HEK293T (cell line): ENCODE measurements at regions not wholly inside any gene's neighbourhood (a gene's known extent, or its start where the extent isn't known, plus 50 kb on each side); places are given as distances from the start of the nearest gene placed in this dataset.

Source experiments
- CTCF ChIA-PET: fragments of 350-600 bp; formaldehyde crosslinking; extraction: SDS; loops from one replicate; lab custom pipeline; 2021; ENCODE audit warnings: antibody characterized with exemption, inconsistent platforms; lab: Yijun Ruan, JAX
- POLR2A ChIA-PET: fragments of 350-600 bp; formaldehyde crosslinking; extraction: SDS; loops from one replicate; lab custom pipeline; 2020; ENCODE audit warnings: antibody characterized with exemption, inconsistent platforms; lab: Yijun Ruan, JAX
- DNase-seq: peaks from one replicate; pipeline ENCODE4 v3.0.0; 2012; ENCODE audit warnings: mixed read lengths; ENCODE audit errors: extremely low spot score
- ARNT ChIP-seq: fragments of 450-650 bp; IDR thresholded peaks from 2 replicates; pipeline ENCODE4 v1.6.1; 2017; ENCODE audit warnings: mild to moderate bottlenecking
- BHLHE40 ChIP-seq: fragments of 450-650 bp; IDR thresholded peaks from 2 replicates; pipeline ENCODE4 v1.6.1; 2016; ENCODE audit warnings: mild to moderate bottlenecking, moderate library complexity, borderline replicate concordance
- CTBP1 ChIP-seq: fragments of 450-650 bp; IDR thresholded peaks from 2 replicates; pipeline ENCODE4 v1.6.1; 2016; ENCODE audit warnings: borderline replicate concordance
- ELF4 ChIP-seq: fragments of 450-650 bp; IDR thresholded peaks from 2 replicates; pipeline ENCODE4 v1.6.1; 2017; ENCODE audit warnings: antibody characterized with exemption
- FOXA1 ChIP-seq: fragments of 450-650 bp; IDR thresholded peaks from 2 replicates; pipeline ENCODE4 v1.6.1; 2016; ENCODE audit warnings: mild to moderate bottlenecking
- FOXK2 ChIP-seq: fragments of 450-650 bp; IDR thresholded peaks from 2 replicates; pipeline ENCODE4 v1.6.1; 2016; ENCODE audit warnings: mild to moderate bottlenecking
- FOXM1 ChIP-seq: fragments of 450-650 bp; IDR thresholded peaks from 2 replicates; pipeline ENCODE4 v1.6.1; 2017; ENCODE audit warnings: mild to moderate bottlenecking, borderline replicate concordance
- HDGF ChIP-seq: fragments of 450-650 bp; IDR thresholded peaks from 2 replicates; pipeline ENCODE4 v1.6.1; 2017; ENCODE audit warnings: antibody characterized with exemption, borderline replicate concordance
- L3MBTL2 ChIP-seq: fragments of 450-650 bp; conservative IDR thresholded peaks from 2 replicates; pipeline ENCODE4 v1.6.1; 2016; ENCODE audit warnings: mild to moderate bottlenecking
- LEF1 ChIP-seq: fragments of 450-650 bp; IDR thresholded peaks from 2 replicates; pipeline ENCODE4 v1.6.1; 2017; ENCODE audit warnings: mild to moderate bottlenecking, borderline replicate concordance
- NFRKB ChIP-seq: fragments of 450-650 bp; IDR thresholded peaks from 2 replicates; pipeline ENCODE4 v1.6.1; 2016; ENCODE audit warnings: mild to moderate bottlenecking, moderate library complexity
- SP1 ChIP-seq: fragments of 450-650 bp; IDR thresholded peaks from 2 replicates; pipeline ENCODE4 v1.6.1; 2017
- SUZ12 ChIP-seq: fragments of 450-650 bp; IDR thresholded peaks from 2 replicates; pipeline ENCODE4 v1.6.1; 2016; ENCODE audit warnings: mild to moderate bottlenecking
- TARDBP ChIP-seq: fragments of 450-650 bp; IDR thresholded peaks from 2 replicates; pipeline ENCODE4 v1.6.1; 2016
- ZNF384 ChIP-seq: fragments of 450-650 bp; IDR thresholded peaks from 2 replicates; pipeline ENCODE4 v1.6.1; 2016
- TF ChIP-seq, protein P1 (sequence below): fragments of 450-650 bp; IDR thresholded peaks from 2 replicates; pipeline ENCODE4 v1.6.1; 2016

DNA sequence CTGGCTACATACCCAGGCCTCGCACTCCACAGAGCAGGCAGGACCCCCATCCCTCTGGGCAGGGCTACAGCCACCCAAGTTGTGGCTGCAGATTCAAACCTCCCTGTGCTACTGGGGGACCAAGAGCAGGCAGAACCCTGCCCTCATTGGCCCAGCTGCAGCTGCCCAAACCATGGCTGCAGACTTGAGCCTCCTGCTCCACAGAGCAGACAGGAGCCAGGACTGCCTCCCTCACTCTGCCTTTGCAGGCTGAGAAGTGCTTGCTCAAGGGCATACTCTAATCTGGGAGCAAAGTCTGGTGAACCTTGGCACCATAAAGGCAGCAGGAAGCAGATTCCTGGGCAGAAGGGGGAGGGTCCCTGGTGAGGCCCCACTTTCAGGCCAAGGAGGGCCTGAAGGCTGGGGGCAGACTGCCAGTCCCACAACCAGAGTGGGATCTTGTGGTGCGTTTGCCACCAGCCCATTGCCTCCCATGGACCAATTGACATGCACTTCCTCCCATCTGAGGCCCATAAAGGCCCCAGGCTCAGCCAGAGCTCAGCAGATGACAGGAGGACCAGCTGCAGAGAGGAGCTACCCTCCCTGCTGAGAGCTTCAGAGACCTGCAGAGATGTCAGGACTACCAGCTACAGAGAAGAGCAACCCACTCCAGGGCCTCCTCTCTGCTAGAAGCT lies 64.2 kb upstream of the EPHA6 start:
- no peak for DNase-seq
- ChIA-PET POLR2A (no interaction called here), CTCF (no interaction called here)
- TF ChIP-seq ARNT (no peak), CTBP1 (no peak), LEF1 (no peak), FOXA1 (no peak), HDGF (no peak), TARDBP (no peak), ZNF384 (no peak), ELF4 (no peak), FOXM1 (no peak), BHLHE40 (no peak), NFRKB (no peak)

GRCh38 chr3:96753124-96753523 lies 61.3 kb upstream of the EPHA6 start:
- CTCF ChIA-PET, result no interaction called here

GRCh38 chr3:96754128-96754527 lies 60.3 kb upstream of the EPHA6 start:
- POLR2A ChIA-PET, result no interaction called here
- DNase-seq, result no peak
- CTCF ChIA-PET, result no interaction called here
- TF ChIP-seq FOXK2 (no peak), TARDBP (no peak), L3MBTL2 (no peak)

More at GRCh38 chr3:96753124-96753523, 61.3 kb upstream of the EPHA6 start:
- TF ChIP-seq, protein P1, sequence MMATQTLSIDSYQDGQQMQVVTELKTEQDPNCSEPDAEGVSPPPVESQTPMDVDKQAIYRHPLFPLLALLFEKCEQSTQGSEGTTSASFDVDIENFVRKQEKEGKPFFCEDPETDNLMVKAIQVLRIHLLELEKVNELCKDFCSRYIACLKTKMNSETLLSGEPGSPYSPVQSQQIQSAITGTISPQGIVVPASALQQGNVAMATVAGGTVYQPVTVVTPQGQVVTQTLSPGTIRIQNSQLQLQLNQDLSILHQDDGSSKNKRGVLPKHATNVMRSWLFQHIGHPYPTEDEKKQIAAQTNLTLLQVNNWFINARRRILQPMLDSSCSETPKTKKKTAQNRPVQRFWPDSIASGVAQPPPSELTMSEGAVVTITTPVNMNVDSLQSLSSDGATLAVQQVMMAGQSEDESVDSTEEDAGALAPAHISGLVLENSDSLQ, result no peak
- TF ChIP-seq ARNT (no peak), FOXK2 (no peak), LEF1 (no peak), CTBP1 (no peak), FOXM1 (no peak), SP1 (no peak), FOXA1 (no peak), BHLHE40 (no peak)
- POLR2A ChIA-PET, result no interaction called here
- no peak for DNase-seq

DNA sequence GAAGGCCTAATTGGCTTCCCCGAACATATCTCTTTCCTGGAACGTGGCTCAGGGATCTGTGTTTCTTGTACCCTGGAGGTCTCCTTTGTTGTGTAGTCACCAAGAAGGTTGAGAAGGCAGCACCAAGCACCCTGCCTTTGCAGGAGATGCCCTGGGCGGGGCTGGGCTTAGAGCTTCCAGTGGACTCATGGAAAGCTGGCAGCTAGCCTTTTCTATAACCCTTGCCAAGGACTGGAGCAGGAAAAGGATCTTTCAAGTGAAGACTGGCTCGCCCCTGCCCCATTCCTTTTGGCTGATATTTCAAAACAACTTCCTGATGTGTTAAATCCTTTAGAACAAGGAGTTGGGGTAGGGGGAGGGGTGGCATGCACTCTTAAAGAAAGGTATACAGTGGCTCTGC lies 58.9 kb upstream of the EPHA6 start:
- CTCF ChIA-PET, result no interaction called here
- POLR2A ChIA-PET, result no interaction called here
- TF ChIP-seq HDGF (no peak), FOXA1 (no peak)
- TF ChIP-seq, protein P1, result no peak
- no peak for DNase-seq

DNA sequence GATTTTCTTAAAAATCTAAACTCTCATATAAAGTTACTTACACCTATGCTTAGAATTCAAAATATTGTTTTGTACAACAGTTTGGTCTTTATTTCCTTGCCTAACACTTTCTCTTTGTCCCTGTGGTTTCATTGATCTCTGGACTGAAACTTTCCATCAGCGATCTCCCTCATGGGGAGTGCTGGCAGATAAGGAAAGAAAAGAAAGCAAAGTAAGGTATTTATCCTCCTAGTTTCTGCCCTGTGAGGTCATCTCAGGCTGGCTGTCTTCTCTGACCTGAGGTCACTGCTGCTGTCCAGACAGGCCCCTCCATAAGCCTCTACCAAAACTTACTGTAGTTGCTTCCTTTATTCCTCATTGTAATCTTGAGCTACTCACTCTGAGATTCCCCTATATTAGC lies 57.9 kb upstream of the EPHA6 start:
- no peak for TF ChIP-seq NFRKB
- TF ChIP-seq TARDBP, result no peak
- TF ChIP-seq ELF4, result no peak
- no peak for TF ChIP-seq SUZ12
- TF ChIP-seq, protein P1, result no peak
- no peak for TF ChIP-seq FOXK2
- TF ChIP-seq BHLHE40, result no peak
- no peak for TF ChIP-seq FOXA1
- no peak for TF ChIP-seq ARNT
- no peak for TF ChIP-seq FOXM1
- TF ChIP-seq SP1, result no peak
- TF ChIP-seq HDGF, result no peak
- no peak for TF ChIP-seq CTBP1
- no peak for TF ChIP-seq LEF1
- TF ChIP-seq L3MBTL2, result no peak
- TF ChIP-seq ZNF384, result no peak
- ChIA-PET POLR2A (no interaction called here), CTCF (no interaction called here)
- no peak for DNase-seq

DNA sequence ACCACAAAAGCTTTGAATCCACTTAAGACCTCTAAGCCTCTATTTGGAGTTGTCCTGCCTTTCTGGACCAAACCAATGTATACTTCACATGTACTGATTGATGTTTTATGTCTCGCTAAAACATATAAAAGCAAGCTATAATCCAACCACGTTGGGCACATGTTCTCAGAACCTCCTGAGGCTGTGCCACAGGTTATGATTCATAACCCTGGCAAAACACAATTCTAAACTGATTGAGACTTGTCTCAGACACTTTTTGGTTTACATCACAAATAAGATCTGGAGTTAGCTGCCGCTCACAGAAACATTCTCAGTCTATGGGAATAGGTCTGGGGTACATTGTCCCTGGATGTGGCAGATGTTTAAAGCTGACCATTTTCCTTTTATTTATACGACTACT lies 53.4 kb upstream of the EPHA6 start:
- ChIA-PET POLR2A (no interaction called here), CTCF (no interaction called here)
- DNase-seq, result no peak
- TF ChIP-seq TARDBP (no peak), HDGF (no peak), L3MBTL2 (no peak), SP1 (no peak), LEF1 (no peak), FOXM1 (no peak), NFRKB (no peak), ELF4 (no peak), FOXA1 (no peak), ZNF384 (no peak), CTBP1 (no peak), SUZ12 (no peak), FOXK2 (no peak)
- TF ChIP-seq, protein P1, result no peak
